ENCODE measurements at regions not wholly inside any gene's neighbourhood (a gene's known extent, or its start where the extent isn't known, plus 50 kb on each side); places are given as distances from the start of the nearest gene placed in this dataset.

DNA sequence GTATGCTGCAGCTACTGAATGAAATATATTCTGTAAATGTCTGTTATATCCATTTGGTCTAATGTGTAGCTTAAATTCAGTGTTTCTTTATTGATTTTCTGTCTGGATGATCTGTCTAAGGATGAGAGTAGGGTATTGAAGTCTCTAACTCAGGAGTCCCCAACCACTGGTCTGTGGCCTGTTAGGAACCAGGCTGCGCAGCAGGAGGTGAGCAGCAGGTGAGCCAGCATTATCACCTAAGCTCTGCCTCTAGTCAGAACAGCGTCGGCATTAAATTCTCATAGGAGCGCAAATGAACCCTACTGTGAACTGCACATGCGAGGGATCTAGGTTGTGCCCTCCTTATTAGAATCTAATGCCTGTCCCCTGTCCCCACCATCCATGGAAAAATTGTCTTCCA is 329.7 kb upstream of the RGS6 start:
- H2AFZ ChIP-seq, result no peak overlapping the region
- H4K20me1 ChIP-seq (replicated peaks; ENCODE audit: insufficient read depth), result no peaks in the 10 kb centered on the region
- Mint-ChIP-seq H3K27ac (no peak overlapping the region), H3K27me3 (ENCODE audit: insufficient read depth, low read depth, poor library complexity) (no peaks in the 10 kb centered on the region), H3K36me3 (ENCODE audit: low read depth) (peaks cover 26% of the 10 kb centered on the region), H3K9me3 (peaks cover 13% of the 10 kb centered on the region), H3K4me3 (no peak overlapping the region), H3K4me1 (peaks cover 23% of the 10 kb centered on the region)
- peaks cover 50% of the 10 kb centered on the region for H3K79me2 ChIP-seq (replicated peaks; ENCODE audit: insufficient read depth)
- no peak overlapping the region for H3K27ac ChIP-seq (ENCODE audit: low read depth)
- DNase-seq (ENCODE audit: low spot score) (no peak), ATAC-seq (peak; percentile 67)
- H3K4me2 ChIP-seq, result no peak overlapping the region
- H3K4me3 ChIP-seq, result no peak overlapping the region
- H3K4me1 ChIP-seq (ENCODE audit: insufficient read depth), result peaks cover 8% of the 10 kb centered on the region
- no peak for TF ChIP-seq JUNB (IDR thresholded peaks at IDR 0.05; ENCODE audit: unreplicated experiment)
- no peak for TF ChIP-seq NANOG (IDR thresholded peaks at IDR 0.05; ENCODE audit: borderline replicate concordance)
- H3F3A ChIP-seq (replicated peaks; ENCODE audit: low read depth), result no peaks in the 10 kb centered on the region
- no peaks in the 10 kb centered on the region for H3K9me2 ChIP-seq (ENCODE audit: insufficient read depth)
- H3K27me3 ChIP-seq (ENCODE audit: insufficient read depth), result no peaks in the 10 kb centered on the region
- H3K36me3 ChIP-seq (ENCODE audit: insufficient read depth), result peaks cover 4% of the 10 kb centered on the region

GRCh38 chr14:71604231-71604630 is 328.0 kb upstream of the RGS6 start:
- DNase-seq (ENCODE audit: low spot score) (no peak), ATAC-seq (no peak)
- Mint-ChIP-seq H3K9me3 (peaks cover 13% of the 10 kb centered on the region), H3K36me3 (ENCODE audit: low read depth) (peaks cover 21% of the 10 kb centered on the region), H3K4me3 (no peak overlapping the region), H3K4me1 (peaks cover 30% of the 10 kb centered on the region), H3K27ac (no peak overlapping the region), H3K27me3 (ENCODE audit: insufficient read depth, low read depth, poor library complexity) (no peaks in the 10 kb centered on the region)
- no peak overlapping the region for H3K4me3 ChIP-seq
- no peak overlapping the region for H3K27ac ChIP-seq (ENCODE audit: low read depth)
- H2AFZ ChIP-seq, result no peak overlapping the region
- H3K4me2 ChIP-seq, result no peak overlapping the region
- H4K20me1 ChIP-seq (replicated peaks; ENCODE audit: insufficient read depth), result no peaks in the 10 kb centered on the region
- no peaks in the 10 kb centered on the region for H3K9me2 ChIP-seq (ENCODE audit: insufficient read depth)
- H3K27me3 ChIP-seq (ENCODE audit: insufficient read depth), result no peaks in the 10 kb centered on the region
- H3F3A ChIP-seq (replicated peaks; ENCODE audit: low read depth), result 0 out of 2 replicates have a peak, but pooled peaks cover 2% of the 10 kb centered on the region
- H3K36me3 ChIP-seq (ENCODE audit: insufficient read depth), result peaks cover 4% of the 10 kb centered on the region
- H3K79me2 ChIP-seq (replicated peaks; ENCODE audit: insufficient read depth), result peaks cover 50% of the 10 kb centered on the region
- H3K4me1 ChIP-seq (ENCODE audit: insufficient read depth), result peaks cover 15% of the 10 kb centered on the region
- TF ChIP-seq, protein P1, sequence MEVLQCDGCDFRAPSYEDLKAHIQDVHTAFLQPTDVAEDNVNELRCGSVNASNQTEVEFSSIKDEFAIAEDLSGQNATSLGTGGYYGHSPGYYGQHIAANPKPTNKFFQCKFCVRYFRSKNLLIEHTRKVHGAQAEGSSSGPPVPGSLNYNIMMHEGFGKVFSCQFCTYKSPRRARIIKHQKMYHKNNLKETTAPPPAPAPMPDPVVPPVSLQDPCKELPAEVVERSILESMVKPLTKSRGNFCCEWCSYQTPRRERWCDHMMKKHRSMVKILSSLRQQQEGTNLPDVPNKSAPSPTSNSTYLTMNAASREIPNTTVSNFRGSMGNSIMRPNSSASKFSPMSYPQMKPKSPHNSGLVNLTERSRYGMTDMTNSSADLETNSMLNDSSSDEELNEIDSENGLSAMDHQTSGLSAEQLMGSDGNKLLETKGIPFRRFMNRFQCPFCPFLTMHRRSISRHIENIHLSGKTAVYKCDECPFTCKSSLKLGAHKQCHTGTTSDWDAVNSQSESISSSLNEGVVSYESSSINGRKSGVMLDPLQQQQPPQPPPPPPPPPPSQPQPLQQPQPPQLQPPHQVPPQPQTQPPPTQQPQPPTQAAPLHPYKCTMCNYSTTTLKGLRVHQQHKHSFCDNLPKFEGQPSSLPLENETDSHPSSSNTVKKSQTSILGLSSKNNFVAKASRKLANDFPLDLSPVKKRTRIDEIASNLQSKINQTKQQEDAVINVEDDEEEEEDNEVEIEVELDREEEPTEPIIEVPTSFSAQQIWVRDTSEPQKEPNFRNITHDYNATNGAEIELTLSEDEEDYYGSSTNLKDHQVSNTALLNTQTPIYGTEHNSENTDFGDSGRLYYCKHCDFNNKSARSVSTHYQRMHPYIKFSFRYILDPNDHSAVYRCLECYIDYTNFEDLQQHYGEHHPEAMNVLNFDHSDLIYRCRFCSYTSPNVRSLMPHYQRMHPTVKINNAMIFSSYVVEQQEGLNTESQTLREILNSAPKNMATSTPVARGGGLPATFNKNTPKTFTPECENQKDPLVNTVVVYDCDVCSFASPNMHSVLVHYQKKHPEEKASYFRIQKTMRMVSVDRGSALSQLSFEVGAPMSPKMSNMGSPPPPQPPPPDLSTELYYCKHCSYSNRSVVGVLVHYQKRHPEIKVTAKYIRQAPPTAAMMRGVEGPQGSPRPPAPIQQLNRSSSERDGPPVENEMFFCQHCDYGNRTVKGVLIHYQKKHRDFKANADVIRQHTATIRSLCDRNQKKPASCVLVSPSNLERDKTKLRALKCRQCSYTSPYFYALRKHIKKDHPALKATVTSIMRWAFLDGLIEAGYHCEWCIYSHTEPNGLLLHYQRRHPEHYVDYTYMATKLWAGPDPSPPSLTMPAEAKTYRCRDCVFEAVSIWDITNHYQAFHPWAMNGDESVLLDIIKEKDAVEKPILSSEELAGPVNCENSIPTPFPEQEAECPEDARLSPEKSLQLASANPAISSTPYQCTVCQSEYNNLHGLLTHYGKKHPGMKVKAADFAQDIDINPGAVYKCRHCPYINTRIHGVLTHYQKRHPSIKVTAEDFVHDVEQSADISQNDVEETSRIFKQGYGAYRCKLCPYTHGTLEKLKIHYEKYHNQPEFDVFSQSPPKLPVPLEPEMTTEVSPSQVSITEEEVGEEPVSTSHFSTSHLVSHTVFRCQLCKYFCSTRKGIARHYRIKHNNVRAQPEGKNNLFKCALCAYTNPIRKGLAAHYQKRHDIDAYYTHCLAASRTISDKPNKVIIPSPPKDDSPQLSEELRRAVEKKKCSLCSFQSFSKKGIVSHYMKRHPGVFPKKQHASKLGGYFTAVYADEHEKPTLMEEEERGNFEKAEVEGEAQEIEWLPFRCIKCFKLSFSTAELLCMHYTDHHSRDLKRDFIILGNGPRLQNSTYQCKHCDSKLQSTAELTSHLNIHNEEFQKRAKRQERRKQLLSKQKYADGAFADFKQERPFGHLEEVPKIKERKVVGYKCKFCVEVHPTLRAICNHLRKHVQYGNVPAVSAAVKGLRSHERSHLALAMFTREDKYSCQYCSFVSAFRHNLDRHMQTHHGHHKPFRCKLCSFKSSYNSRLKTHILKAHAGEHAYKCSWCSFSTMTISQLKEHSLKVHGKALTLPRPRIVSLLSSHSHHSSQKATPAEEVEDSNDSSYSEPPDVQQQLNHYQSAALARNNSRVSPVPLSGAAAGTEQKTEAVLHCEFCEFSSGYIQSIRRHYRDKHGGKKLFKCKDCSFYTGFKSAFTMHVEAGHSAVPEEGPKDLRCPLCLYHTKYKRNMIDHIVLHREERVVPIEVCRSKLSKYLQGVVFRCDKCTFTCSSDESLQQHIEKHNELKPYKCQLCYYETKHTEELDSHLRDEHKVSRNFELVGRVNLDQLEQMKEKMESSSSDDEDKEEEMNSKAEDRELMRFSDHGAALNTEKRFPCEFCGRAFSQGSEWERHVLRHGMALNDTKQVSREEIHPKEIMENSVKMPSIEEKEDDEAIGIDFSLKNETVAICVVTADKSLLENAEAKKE (CRISPR knock-in tag; IDR thresholded peaks at IDR 0.05), result no peak
- TF ChIP-seq ZNF114 (CRISPR knock-in tag; IDR thresholded peaks at IDR 0.05) (no peak), EZH2phosphoT487 (IDR thresholded peaks at IDR 0.05; ENCODE audit: unreplicated experiment) (no peak), EZH2 (IDR thresholded peaks at IDR 0.05; ENCODE audit: low read depth, unreplicated experiment) (no peak), JUNB (IDR thresholded peaks at IDR 0.05; ENCODE audit: unreplicated experiment) (no peak), POLR2AphosphoS5 (IDR thresholded peaks at IDR 0.05; ENCODE audit: low read depth) (no peak), CTCF (conservative IDR thresholded peaks at IDR 0.05; ENCODE audit: low read depth in 2 of 2) (no peak)
- TF ChIP-seq, protein P2, sequence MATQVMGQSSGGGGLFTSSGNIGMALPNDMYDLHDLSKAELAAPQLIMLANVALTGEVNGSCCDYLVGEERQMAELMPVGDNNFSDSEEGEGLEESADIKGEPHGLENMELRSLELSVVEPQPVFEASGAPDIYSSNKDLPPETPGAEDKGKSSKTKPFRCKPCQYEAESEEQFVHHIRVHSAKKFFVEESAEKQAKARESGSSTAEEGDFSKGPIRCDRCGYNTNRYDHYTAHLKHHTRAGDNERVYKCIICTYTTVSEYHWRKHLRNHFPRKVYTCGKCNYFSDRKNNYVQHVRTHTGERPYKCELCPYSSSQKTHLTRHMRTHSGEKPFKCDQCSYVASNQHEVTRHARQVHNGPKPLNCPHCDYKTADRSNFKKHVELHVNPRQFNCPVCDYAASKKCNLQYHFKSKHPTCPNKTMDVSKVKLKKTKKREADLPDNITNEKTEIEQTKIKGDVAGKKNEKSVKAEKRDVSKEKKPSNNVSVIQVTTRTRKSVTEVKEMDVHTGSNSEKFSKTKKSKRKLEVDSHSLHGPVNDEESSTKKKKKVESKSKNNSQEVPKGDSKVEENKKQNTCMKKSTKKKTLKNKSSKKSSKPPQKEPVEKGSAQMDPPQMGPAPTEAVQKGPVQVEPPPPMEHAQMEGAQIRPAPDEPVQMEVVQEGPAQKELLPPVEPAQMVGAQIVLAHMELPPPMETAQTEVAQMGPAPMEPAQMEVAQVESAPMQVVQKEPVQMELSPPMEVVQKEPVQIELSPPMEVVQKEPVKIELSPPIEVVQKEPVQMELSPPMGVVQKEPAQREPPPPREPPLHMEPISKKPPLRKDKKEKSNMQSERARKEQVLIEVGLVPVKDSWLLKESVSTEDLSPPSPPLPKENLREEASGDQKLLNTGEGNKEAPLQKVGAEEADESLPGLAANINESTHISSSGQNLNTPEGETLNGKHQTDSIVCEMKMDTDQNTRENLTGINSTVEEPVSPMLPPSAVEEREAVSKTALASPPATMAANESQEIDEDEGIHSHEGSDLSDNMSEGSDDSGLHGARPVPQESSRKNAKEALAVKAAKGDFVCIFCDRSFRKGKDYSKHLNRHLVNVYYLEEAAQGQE (IDR thresholded peaks at IDR 0.05; ENCODE audit: unreplicated experiment), result no peak
- TF ChIP-seq, protein P3, sequence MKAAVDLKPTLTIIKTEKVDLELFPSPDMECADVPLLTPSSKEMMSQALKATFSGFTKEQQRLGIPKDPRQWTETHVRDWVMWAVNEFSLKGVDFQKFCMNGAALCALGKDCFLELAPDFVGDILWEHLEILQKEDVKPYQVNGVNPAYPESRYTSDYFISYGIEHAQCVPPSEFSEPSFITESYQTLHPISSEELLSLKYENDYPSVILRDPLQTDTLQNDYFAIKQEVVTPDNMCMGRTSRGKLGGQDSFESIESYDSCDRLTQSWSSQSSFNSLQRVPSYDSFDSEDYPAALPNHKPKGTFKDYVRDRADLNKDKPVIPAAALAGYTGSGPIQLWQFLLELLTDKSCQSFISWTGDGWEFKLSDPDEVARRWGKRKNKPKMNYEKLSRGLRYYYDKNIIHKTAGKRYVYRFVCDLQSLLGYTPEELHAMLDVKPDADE (IDR thresholded peaks at IDR 0.05), result no peak

All from GM23338 (cell line).